Lung (tissue), 11 donors: ENCODE measurements at regions not wholly inside any gene's neighbourhood (a gene's known extent, or its start where the extent isn't known, plus 50 kb on each side); places are given as distances from the start of the nearest gene placed in this dataset.

Experiments
- ATAC-seq: fragments of 200-7000 bp; cut with Tn5 transposase; one replicate; pipeline ENCODE4 v1.9.1; 2020; ENCODE audit warnings: moderate number of reproducible peaks; ENCODE audit not compliant: insufficient read depth, low FRiP score
- DNase-seq, 3 donors: peaks; one replicate each; pipeline ENCODE4 v3.0.0-alpha.2; 2013 to 2017
- H3K27ac ChIP-seq, 2 donors: one replicate each; pipeline ENCODE4 v1.5.1; 2013; ENCODE audit warnings: mild to moderate bottlenecking in 2 of 2, moderate library complexity in 2 of 2, control low read depth in 1 of 2, inconsistent platforms in 1 of 2, low read depth in 1 of 2, low read length in 1 of 2
- H3K27me3 ChIP-seq, 3 donors: one replicate each; pipeline ENCODE4 v1.5.1; 2013; ENCODE audit warnings: low read length in 2 of 3; ENCODE audit not compliant: control insufficient read depth in 3 of 3, insufficient read depth in 3 of 3
- H3K36me3 ChIP-seq, 4 donors: one replicate each; pipeline ENCODE4 v1.5.1; 2013; ENCODE audit warnings: low read length in 4 of 4, mild to moderate bottlenecking in 1 of 4, moderate library complexity in 1 of 4; ENCODE audit not compliant: control insufficient read depth in 4 of 4, insufficient read depth in 4 of 4
- H3K4me1 ChIP-seq, 5 donors: one replicate each; pipeline ENCODE4 v1.5.1; 2013; ENCODE audit warnings: low read length in 5 of 5, mild to moderate bottlenecking in 2 of 5, moderate library complexity in 1 of 5; ENCODE audit not compliant: control insufficient read depth in 5 of 5, insufficient read depth in 5 of 5
- H3K4me3 ChIP-seq: one replicate; pipeline ENCODE4 v1.5.1; 2013; ENCODE audit warnings: mild to moderate bottlenecking, control low read depth, moderate library complexity
- H3K9ac ChIP-seq, 2 donors: one replicate each; pipeline ENCODE4 v1.5.1; 2013; ENCODE audit warnings: low read length in 2 of 2, control low read depth in 1 of 2; ENCODE audit not compliant: insufficient read depth in 1 of 2
- H3K9me3 ChIP-seq, 4 donors: one replicate each; pipeline ENCODE4 v1.5.1; 2013; ENCODE audit warnings: low read length in 3 of 4, mild to moderate bottlenecking in 1 of 4, moderate library complexity in 1 of 4; ENCODE audit not compliant: control insufficient read depth in 4 of 4, insufficient read depth in 3 of 4
- CTCF ChIP-seq: IDR thresholded peaks from 2 replicates; pipeline ENCODE4 v1.5.1; 2012; ENCODE audit warnings: mild to moderate bottlenecking; ENCODE audit errors: control extremely low read depth, extremely low read depth
- WGBS, 2 donors: extraction: QIAGEN DNeasy Blood & Tissue Kit; methylation state at CpG; one replicate each; pipeline ENCODE4 v1.1.7; 2013; 5-methylcytosine and 5-hydroxymethylcytosine counted together
- donor health status: control.
- donor health status: control.
- donor health status: Bipolar disorder and iron deficiency.
- donor health status: healthy.
- donor health status: DM: yes; HTN: yes; CAD: no.

DNA sequence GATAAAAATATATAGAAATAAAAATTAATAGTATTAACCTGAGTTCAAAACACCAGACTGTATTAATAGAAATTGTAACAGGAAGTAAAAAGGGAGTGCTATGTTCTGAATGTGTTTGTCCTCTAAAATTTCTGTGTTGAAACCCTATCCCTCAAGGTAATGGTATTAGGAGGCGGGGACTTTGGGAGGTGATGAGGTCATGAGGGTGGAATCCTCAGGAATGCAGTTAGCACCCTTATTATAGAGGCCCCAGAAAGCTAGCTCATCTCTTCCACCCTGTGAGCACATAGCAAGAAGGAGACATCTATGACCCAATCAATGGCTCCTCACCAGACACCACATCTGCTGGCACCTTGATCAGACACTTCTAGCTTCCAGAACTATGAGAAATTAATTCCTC is 124.5 kb downstream of the CMPK2 start:
- no peak for TF ChIP-seq CTCF
- Histone ChIP-seq H3K27me3 (no peaks in the 10 kb centered on the region), H3K36me3 (no peaks in the 10 kb centered on the region), H3K4me1 (no peaks in the 10 kb centered on the region), H3K9me3 (no peaks in the 10 kb centered on the region), H3K4me3 (no peak overlapping the region), H3K9ac (no peak overlapping the region), H3K27ac (no peak overlapping the region)
- no peak for DNase-seq
- WGBS, 2 donors = 88 to 94% methylated on average over 1 of the region's 1 CpG
- no peak for ATAC-seq

- DNase-seq (no peak), ATAC-seq (no peak)
- no peaks in the 10 kb centered on the region for H3K36me3 ChIP-seq
- no peak overlapping the region for H3K9ac ChIP-seq
- H3K4me1 ChIP-seq = peaks cover 0 to 9% (median 0%) of the 10 kb centered on the region in 5 donors
- 72 to 83% methylated on average over 4 of the region's 4 CpGs for WGBS, 2 donors
- H3K9me3 ChIP-seq = no peaks in the 10 kb centered on the region
- no peak for TF ChIP-seq CTCF
- no peaks in the 10 kb centered on the region for H3K27me3 ChIP-seq
- no peak overlapping the region for H3K27ac ChIP-seq
- no peak overlapping the region for H3K4me3 ChIP-seq
Observed at GRCh38 chr2:6744038-6744437, 121.7 kb downstream of the CMPK2 start.

GRCh38 chr2:6747433-6747832 is 118.3 kb downstream of the CMPK2 start:
- TF ChIP-seq CTCF = no peak
- DNase-seq (peak; percentile 58 to 83 (median 68)), ATAC-seq (peak; percentile 71)
- Histone ChIP-seq H3K4me1 (peaks cover 0 to 41% (median 20%) of the 10 kb centered on the region in 5 donors), H3K9ac (no peak overlapping the region), H3K27me3 (no peaks in the 10 kb centered on the region), H3K9me3 (no peaks in the 10 kb centered on the region), H3K27ac (no peak overlapping the region), H3K4me3 (no peak overlapping the region), H3K36me3 (no peaks in the 10 kb centered on the region)
- WGBS, 2 donors = 54 to 64% methylated on average over 1 of the region's 1 CpG

- Histone ChIP-seq H3K27ac (no peak overlapping the region), H3K27me3 (no peaks in the 10 kb centered on the region), H3K9me3 (no peaks in the 10 kb centered on the region), H3K36me3 (no peaks in the 10 kb centered on the region), H3K4me3 (no peak overlapping the region), H3K9ac (no peak overlapping the region), H3K4me1 (peaks cover 0 to 44% (median 20%) of the 10 kb centered on the region in 5 donors)
- TF ChIP-seq CTCF = no peak
- ATAC-seq (no peak), DNase-seq (peak; percentile 50 to 71 (median 70))
- 47 to 54% methylated on average over 8 of the region's 8 CpGs for WGBS, 2 donors
Observed at GRCh38 chr2:6748406-6749067, 117.2 kb downstream of the CMPK2 start.
